ENCODE measurements at regions not wholly inside any gene's neighbourhood (a gene's known extent, or its start where the extent isn't known, plus 50 kb on each side); places are given as distances from the start of the nearest gene placed in this dataset.

- TF ChIP-seq CTCF (IDR thresholded peaks at IDR 0.05 in 4 of 5, conservative IDR thresholded peaks at IDR 0.05 in 1 of 5): no peak
- TF ChIP-seq POLR2A (IDR thresholded peaks at IDR 0.05): no peak
Measured at GRCh38 chr21:35479065-35479448, 430.0 kb upstream of the RUNX1 start.
